H9 (cell line): ENCODE measurements at regions not wholly inside any gene's neighbourhood (a gene's known extent, or its start where the extent isn't known, plus 50 kb on each side); places are given as distances from the start of the nearest gene placed in this dataset.

Experiments used
- DNase-seq: peaks from one replicate; pipeline ENCODE4 v3.0.0-alpha.2; 2017
- H2AFZ ChIP-seq: one replicate; pipeline ENCODE4 v1.6.1; 2013; ENCODE audit warnings: mild to moderate bottlenecking, low read length, control low read depth, moderate library complexity
- H2AK5ac ChIP-seq: 2 replicates; pipeline ENCODE4 v1.6.1; 2013; ENCODE audit warnings: low read length, control low read depth, mixed read lengths; ENCODE audit not compliant: insufficient read length
- H2BK120ac ChIP-seq: one replicate; pipeline ENCODE4 v1.6.1; 2013; ENCODE audit warnings: low read depth, mild to moderate bottlenecking, low read length, control low read depth, inconsistent platforms; ENCODE audit not compliant: poor library complexity, severe bottlenecking
- H2BK12ac ChIP-seq: 2 replicates; pipeline ENCODE4 v1.6.1; 2013; ENCODE audit warnings: low read length, control low read depth, mixed read lengths, low read depth; ENCODE audit not compliant: insufficient read length
- H2BK15ac ChIP-seq: 2 replicates; pipeline ENCODE4 v1.6.1; 2013; ENCODE audit warnings: low read depth, low read length, control low read depth
- H2BK20ac ChIP-seq: one replicate; pipeline ENCODE4 v1.6.1; 2013; ENCODE audit warnings: low read depth, mild to moderate bottlenecking, low read length, control low read depth, inconsistent platforms; ENCODE audit not compliant: poor library complexity, severe bottlenecking
- H2BK5ac ChIP-seq: 2 replicates; pipeline ENCODE4 v1.6.1; 2013; ENCODE audit warnings: low read length, control low read depth, mixed read lengths; ENCODE audit not compliant: insufficient read length
- H3K14ac ChIP-seq: 2 replicates; pipeline ENCODE4 v1.6.1; 2013; ENCODE audit warnings: low read length, control low read depth; ENCODE audit not compliant: insufficient read depth
- H3K18ac ChIP-seq: 2 replicates; pipeline ENCODE4 v1.6.1; 2013; ENCODE audit warnings: low read depth, mild to moderate bottlenecking, mixed read lengths, low read length, control low read depth; ENCODE audit not compliant: insufficient read length
- H3K23ac ChIP-seq: 2 replicates; pipeline ENCODE4 v1.6.1; 2013; ENCODE audit warnings: low read length, control low read depth, mixed read lengths, low read depth; ENCODE audit not compliant: insufficient read length
- H3K23me2 ChIP-seq: 2 replicates; pipeline ENCODE4 v1.6.1; 2013; ENCODE audit warnings: low read depth, mild to moderate bottlenecking, mixed read lengths, low read length, control low read depth; ENCODE audit not compliant: insufficient read length, poor library complexity, severe bottlenecking
- H3K27ac ChIP-seq: 2 replicates; pipeline ENCODE4 v1.5.1; 2013; ENCODE audit warnings: low read length, control low read depth, mixed read lengths, low read depth; ENCODE audit not compliant: insufficient read length
- H3K27me3 ChIP-seq: 2 replicates; pipeline ENCODE4 v1.6.1; 2013; ENCODE audit warnings: low read length, control low read depth, inconsistent platforms; ENCODE audit not compliant: insufficient read depth
- H3K4ac ChIP-seq: 2 replicates; pipeline ENCODE4 v1.6.1; 2013; ENCODE audit warnings: low read depth, mild to moderate bottlenecking, control low read depth, inconsistent platforms, low read length, moderate library complexity
- H3K4me1 ChIP-seq: 2 replicates; pipeline ENCODE4 v1.6.1; 2013; ENCODE audit warnings: low read length, control low read depth, inconsistent platforms; ENCODE audit not compliant: insufficient read depth
- H3K4me2 ChIP-seq: 2 replicates; pipeline ENCODE4 v1.6.1; 2013; ENCODE audit warnings: low read length, control low read depth, mixed read lengths; ENCODE audit not compliant: insufficient read length, insufficient read depth
- H3K56ac ChIP-seq: 2 replicates; pipeline ENCODE4 v1.6.1; 2013; ENCODE audit warnings: low read depth, mild to moderate bottlenecking, mixed read lengths, low read length, control low read depth; ENCODE audit not compliant: insufficient read length
- H3K79me1 ChIP-seq: 2 replicates; pipeline ENCODE4 v1.6.1; 2013; ENCODE audit warnings: low read depth, mild to moderate bottlenecking, moderate library complexity, low read length, control low read depth, inconsistent platforms; ENCODE audit not compliant: insufficient read depth, poor library complexity, severe bottlenecking
- H3K79me2 ChIP-seq: 2 replicates; pipeline ENCODE4 v1.6.1; 2013; ENCODE audit warnings: low read length, control low read depth, inconsistent platforms; ENCODE audit not compliant: insufficient read depth
- H3K9ac ChIP-seq: 2 replicates; pipeline ENCODE4 v1.6.1; 2013; ENCODE audit warnings: low read length, control low read depth, mixed read lengths; ENCODE audit not compliant: insufficient read length; ENCODE audit errors: extremely low read depth
- H3K9me3 ChIP-seq: one replicate; pipeline ENCODE4 v1.6.1; 2013; ENCODE audit warnings: low read depth, low read length, inconsistent platforms; ENCODE audit not compliant: control insufficient read depth
- H3T11ph ChIP-seq: one replicate; pipeline ENCODE4 v1.6.1; 2013; ENCODE audit warnings: mild to moderate bottlenecking, low read length, control low read depth, inconsistent platforms
- H4K20me1 ChIP-seq: one replicate; pipeline ENCODE4 v1.6.1; 2013; ENCODE audit not compliant: control insufficient read depth, insufficient read length, insufficient read depth
- H4K5ac ChIP-seq: 2 replicates; pipeline ENCODE4 v1.6.1; 2013; ENCODE audit warnings: low read depth, mild to moderate bottlenecking, mixed read lengths, low read length, control low read depth; ENCODE audit not compliant: insufficient read length
- H4K8ac ChIP-seq: replicated peaks from 2 replicates; pipeline ENCODE4 v1.6.1; 2013; ENCODE audit warnings: low read length, control low read depth, mixed read lengths, low read depth; ENCODE audit not compliant: insufficient read length
- H4K91ac ChIP-seq: 2 replicates; pipeline ENCODE4 v1.6.1; 2013; ENCODE audit warnings: low read depth, mild to moderate bottlenecking, moderate library complexity, mixed read lengths, low read length, control low read depth; ENCODE audit not compliant: insufficient read length
- H3K27ac Mint-ChIP-seq, 3 experiments: 2 replicates in 2 of 3; 3 replicates in 1 of 3; pipeline ENCODE4 v1.8.0; 2020 to 2021; ENCODE audit warnings: mixed read lengths in 3 of 3, mild to moderate bottlenecking in 1 of 3, moderate library complexity in 1 of 3
- H3K27me3 Mint-ChIP-seq: 2 replicates; pipeline ENCODE4 v1.8.0; 2021; ENCODE audit warnings: low read depth, mild to moderate bottlenecking, moderate library complexity, mixed read lengths
- H3K36me3 Mint-ChIP-seq, 3 experiments: 2 replicates in 2 of 3; 3 replicates in 1 of 3; pipeline ENCODE4 v1.8.0; 2020 to 2021; ENCODE audit warnings: low read depth in 3 of 3, mixed read lengths in 3 of 3; ENCODE audit not compliant: insufficient read depth in 1 of 3
- H3K4me1 Mint-ChIP-seq, 2 experiments: 2 replicates each; pipeline ENCODE4 v1.8.0; 2020; ENCODE audit warnings: mixed read lengths in 2 of 2
- H3K4me3 Mint-ChIP-seq, 2 experiments: 2 replicates in 1 of 2; 3 replicates in 1 of 2; pipeline ENCODE4 v1.8.0; 2020 to 2021; ENCODE audit warnings: mild to moderate bottlenecking in 2 of 2, mixed read lengths in 2 of 2, moderate library complexity in 1 of 2
- H3K9me3 Mint-ChIP-seq, 2 experiments: 2 replicates in 1 of 2; 3 replicates in 1 of 2; pipeline ENCODE4 v1.8.0; 2020; ENCODE audit warnings: mild to moderate bottlenecking in 2 of 2, mixed read lengths in 2 of 2, moderate library complexity in 1 of 2
- CTCF ChIP-seq: fragments of 200-600 bp; sonication (generic); conservative IDR thresholded peaks from 3 replicates; pipeline ENCODE4 v1.8.0; 2021; ENCODE audit warnings: antibody characterized with exemption, mild to moderate bottlenecking
- WGBS: extraction: QIAGEN DNeasy Blood & Tissue Kit; methylation state at CpG from one replicate; pipeline ENCODE4 v1.1.7; 2013; ENCODE audit warnings: missing lambda C conversion rate, low lambda C conversion rate, mixed read lengths; ENCODE audit not compliant: insufficient read length; ENCODE audit errors: extremely low coverage; 5-methylcytosine and 5-hydroxymethylcytosine counted together

- Histone ChIP-seq H4K5ac (no peak overlapping the region), H3K23ac (no peak overlapping the region), H3K27ac (no peak overlapping the region), H2BK120ac (no peak overlapping the region), H3K4me1 (no peaks in the 10 kb centered on the region), H3K56ac (no peak overlapping the region), H4K91ac (no peak overlapping the region), H2AK5ac (no peak overlapping the region), H3K27me3 (no peaks in the 10 kb centered on the region), H2BK20ac (no peak overlapping the region), H3T11ph (no peak overlapping the region), H3K4me2 (no peak overlapping the region), H3K14ac (no peak overlapping the region), H4K8ac (no peak overlapping the region), H2BK12ac (no peak overlapping the region), H3K18ac (no peak overlapping the region), H3K79me2 (no peaks in the 10 kb centered on the region), H3K9ac (no peak overlapping the region), H3K23me2 (no peaks in the 10 kb centered on the region), H2AFZ (no peak overlapping the region), H4K20me1 (no peaks in the 10 kb centered on the region), H3K9me3 (no peaks in the 10 kb centered on the region), H3K4ac (no peak overlapping the region), H2BK15ac (no peak overlapping the region), H2BK5ac (no peak overlapping the region), H3K79me1 (no peaks in the 10 kb centered on the region)
- WGBS, result no CpG with 5 or more reads among the region's 2 CpGs
- DNase-seq, result no peak
- Mint-ChIP-seq H3K4me3 (no peak overlapping the region), H3K4me1 (peaks cover 0 to 4% of the 10 kb centered on the region in 2 experiments; a peak in 1 of 4 replicates), H3K27me3 (no peaks in the 10 kb centered on the region), H3K9me3 (no peaks in the 10 kb centered on the region), H3K27ac (no peak overlapping the region; a peak in 1 of 7 replicates), H3K36me3 (no peaks in the 10 kb centered on the region)
- no peak for TF ChIP-seq CTCF
These were observed 50.2 kb upstream of the SLC30A5 start for GRCh38 chr5:69043655-69043996.
